ENCODE measurements at regions not wholly inside any gene's neighbourhood (a gene's known extent, or its start where the extent isn't known, plus 50 kb on each side); places are given as distances from the start of the nearest gene placed in this dataset.
A peak's percentile ranks its signal among the peaks of the same experiment; 100 is the strongest.

GRCh38 chr20:6920991-6921613 lies 153.6 kb downstream of the BMP2 start:
- CTCF ChIA-PET = interaction anchor here (1.1 kb wide), 1 partner anchor 14 kb away, joined by 4 read pairs; no protein-coding TSS in a partner anchor
- DNase-seq = no peak
- H3K4me1 Mint-ChIP-seq = no peaks in the 10 kb centered on the region
- peaks cover 3% of the 10 kb centered on the region for H3K9me3 Mint-ChIP-seq (ENCODE audit: low read depth)
- no peak overlapping the region for H3K27ac Mint-ChIP-seq
- intact Hi-C loops (cut with DNase I, micrococcal nuclease) = no loop called here
- H3K36me3 Mint-ChIP-seq (ENCODE audit: low read depth) = no peaks in the 10 kb centered on the region
- H3K27me3 Mint-ChIP-seq = no peaks in the 10 kb centered on the region
- no peak overlapping the region for H3K4me3 Mint-ChIP-seq
- no peak for ATAC-seq
- POLR2A ChIA-PET = no interaction called here

GRCh38 chr20:6921717-6922386 lies 154.4 kb downstream of the BMP2 start:
- Mint-ChIP-seq H3K4me1 (no peaks in the 10 kb centered on the region), H3K9me3 (ENCODE audit: low read depth) (peaks cover 5% of the 10 kb centered on the region), H3K27me3 (no peaks in the 10 kb centered on the region), H3K36me3 (ENCODE audit: low read depth) (no peaks in the 10 kb centered on the region), H3K27ac (no peak overlapping the region), H3K4me3 (no peak overlapping the region)
- DNase-seq (no peak), ATAC-seq (no peak)
- CTCF ChIA-PET = no interaction called here
- POLR2A ChIA-PET = no interaction called here
- intact Hi-C loops (cut with DNase I, micrococcal nuclease) = no loop called here

- Mint-ChIP-seq H3K36me3 (ENCODE audit: low read depth) (no peaks in the 10 kb centered on the region), H3K27me3 (no peaks in the 10 kb centered on the region), H3K4me1 (no peaks in the 10 kb centered on the region), H3K4me3 (no peak overlapping the region), H3K9me3 (ENCODE audit: low read depth) (peaks cover 5% of the 10 kb centered on the region), H3K27ac (no peak overlapping the region)
- ATAC-seq (no peak), DNase-seq (no peak)
- ChIA-PET POLR2A (no interaction called here), CTCF (no interaction called here)
- intact Hi-C loops (cut with DNase I, micrococcal nuclease) = no loop called here
These were observed 157.2 kb downstream of the BMP2 start for GRCh38 chr20:6924681-6925080.

DNA sequence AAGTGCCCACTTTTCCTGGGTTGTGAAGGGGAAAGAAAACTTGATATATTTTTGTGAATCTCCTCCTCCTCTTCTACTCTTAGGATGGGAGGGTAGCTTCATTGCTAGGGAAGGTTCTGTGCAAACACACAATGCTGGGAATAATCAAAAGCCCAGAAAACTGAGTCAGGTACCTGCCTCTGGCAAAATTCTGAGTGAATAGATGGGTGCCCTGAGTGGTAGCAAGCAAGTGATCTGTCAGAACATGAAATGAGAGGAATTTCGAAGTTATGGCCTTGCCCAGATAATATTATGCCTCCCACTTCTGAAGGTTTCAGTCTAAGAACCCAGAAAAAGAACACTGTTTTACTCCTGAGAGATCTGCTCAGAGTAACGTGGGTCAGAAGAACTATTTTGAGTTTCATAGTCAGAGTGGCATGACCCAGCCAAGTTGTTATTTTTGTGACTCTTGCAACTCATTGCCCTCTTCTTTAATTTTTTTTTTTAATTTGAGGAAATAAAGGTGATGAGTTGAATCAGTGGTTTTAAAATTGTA lies 158.3 kb downstream of the BMP2 start:
- no peak for ATAC-seq
- Mint-ChIP-seq H3K27me3 (no peaks in the 10 kb centered on the region), H3K27ac (no peak overlapping the region), H3K9me3 (ENCODE audit: low read depth) (peaks cover 5% of the 10 kb centered on the region), H3K36me3 (ENCODE audit: low read depth) (no peaks in the 10 kb centered on the region), H3K4me1 (no peaks in the 10 kb centered on the region), H3K4me3 (no peak overlapping the region)
- intact Hi-C loops (cut with DNase I, micrococcal nuclease) = no loop called here
- POLR2A ChIA-PET = no interaction called here
- CTCF ChIA-PET = interaction anchor here (0.6 kb wide), 1 partner anchor 152 kb away, joined by 3 read pairs; no protein-coding TSS in a partner anchor
- no peak for DNase-seq

DNA sequence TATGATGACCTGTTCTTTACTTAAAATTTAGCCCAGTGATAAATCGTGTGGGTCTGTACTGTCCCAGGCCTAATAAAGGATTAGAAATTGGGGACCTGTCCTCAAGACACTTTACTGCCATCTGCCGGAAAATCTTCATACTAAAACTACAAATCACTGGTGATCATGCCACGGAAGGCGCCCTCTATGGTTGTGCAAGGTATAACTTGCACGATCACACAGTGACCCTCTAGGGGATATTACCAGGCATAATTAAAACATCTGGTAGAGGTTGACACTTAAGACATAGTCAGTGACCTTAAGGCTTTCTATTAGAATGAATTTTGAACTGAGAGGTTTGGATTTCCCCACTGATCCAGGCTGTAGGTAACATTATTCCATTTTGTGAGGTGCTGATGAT lies 172.6 kb downstream of the BMP2 start:
- DNase-seq (peak; percentile 8), ATAC-seq (no peak)
- ChIA-PET POLR2A (no interaction called here), CTCF (no interaction called here)
- Mint-ChIP-seq H3K36me3 (ENCODE audit: low read depth) (no peaks in the 10 kb centered on the region), H3K4me1 (no peaks in the 10 kb centered on the region), H3K27ac (no peak overlapping the region), H3K9me3 (ENCODE audit: low read depth) (peaks cover 6% of the 10 kb centered on the region), H3K27me3 (no peaks in the 10 kb centered on the region), H3K4me3 (no peak overlapping the region)
- intact Hi-C loops (cut with DNase I, micrococcal nuclease) = no loop called here

DNA sequence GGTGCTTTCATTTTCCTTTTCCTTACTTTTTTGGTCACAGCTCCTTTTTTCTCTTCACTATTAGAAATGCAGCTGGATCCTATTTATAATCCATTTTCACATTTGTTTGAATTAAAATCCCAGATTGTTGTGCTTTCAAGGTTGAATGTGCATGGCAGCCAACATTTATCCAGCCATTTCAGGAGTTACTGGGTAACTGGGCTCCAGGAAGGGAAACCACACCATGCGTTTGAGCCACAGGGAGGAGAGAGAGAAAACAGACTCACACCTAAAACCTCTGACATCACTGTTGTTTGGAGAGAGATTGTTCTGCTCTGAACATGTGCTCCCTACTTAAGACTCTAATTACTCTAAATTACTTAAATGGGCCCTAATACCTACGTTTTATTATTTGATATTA lies 173.4 kb downstream of the BMP2 start:
- H3K36me3 Mint-ChIP-seq (ENCODE audit: low read depth) = no peaks in the 10 kb centered on the region
- intact Hi-C loops (cut with DNase I, micrococcal nuclease) = no loop called here
- peaks cover 6% of the 10 kb centered on the region for H3K9me3 Mint-ChIP-seq (ENCODE audit: low read depth)
- no peak overlapping the region for H3K27ac Mint-ChIP-seq
- CTCF ChIA-PET = no interaction called here
- no peaks in the 10 kb centered on the region for H3K27me3 Mint-ChIP-seq
- H3K4me3 Mint-ChIP-seq = no peak overlapping the region
- H3K4me1 Mint-ChIP-seq = no peaks in the 10 kb centered on the region
- POLR2A ChIA-PET = no interaction called here
- no peak for ATAC-seq
- DNase-seq = no peak

DNA sequence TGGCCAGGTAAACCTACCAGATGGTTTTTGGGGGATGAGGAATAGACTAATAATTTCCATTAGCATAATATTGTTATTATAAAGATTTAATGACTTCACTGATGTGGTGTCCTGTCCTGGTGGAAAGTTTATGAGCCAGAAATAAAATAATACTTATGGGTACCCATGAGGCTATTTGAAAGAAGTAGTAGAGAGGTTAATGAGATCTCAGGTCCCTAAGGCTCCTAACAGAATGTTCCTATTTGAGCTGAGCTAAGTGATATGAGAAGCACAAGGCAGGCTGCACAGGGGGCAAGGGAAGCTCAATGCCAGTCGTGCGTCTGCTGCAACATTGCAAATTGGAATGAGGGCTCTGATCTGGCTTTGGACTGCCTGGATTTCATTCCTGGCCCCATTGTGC lies 174.1 kb downstream of the BMP2 start:
- Mint-ChIP-seq H3K4me1 (no peaks in the 10 kb centered on the region), H3K9me3 (ENCODE audit: low read depth) (peaks cover 6% of the 10 kb centered on the region), H3K36me3 (ENCODE audit: low read depth) (no peaks in the 10 kb centered on the region), H3K4me3 (no peak overlapping the region), H3K27me3 (no peaks in the 10 kb centered on the region), H3K27ac (no peak overlapping the region)
- intact Hi-C loops (cut with DNase I, micrococcal nuclease) = no loop called here
- ChIA-PET POLR2A (no interaction called here), CTCF (no interaction called here)
- DNase-seq (no peak), ATAC-seq (no peak)

- Mint-ChIP-seq H3K4me1 (no peaks in the 10 kb centered on the region), H3K9me3 (ENCODE audit: low read depth) (peaks cover 6% of the 10 kb centered on the region), H3K27me3 (no peaks in the 10 kb centered on the region), H3K36me3 (ENCODE audit: low read depth) (no peaks in the 10 kb centered on the region), H3K4me3 (no peak overlapping the region), H3K27ac (no peak overlapping the region)
- DNase-seq = no peak
- ChIA-PET CTCF (no interaction called here), POLR2A (no interaction called here)
- no peak for ATAC-seq
- intact Hi-C loops (cut with DNase I, micrococcal nuclease) = no loop called here
These were observed 174.8 kb downstream of the BMP2 start for GRCh38 chr20:6942266-6942665.

DNA sequence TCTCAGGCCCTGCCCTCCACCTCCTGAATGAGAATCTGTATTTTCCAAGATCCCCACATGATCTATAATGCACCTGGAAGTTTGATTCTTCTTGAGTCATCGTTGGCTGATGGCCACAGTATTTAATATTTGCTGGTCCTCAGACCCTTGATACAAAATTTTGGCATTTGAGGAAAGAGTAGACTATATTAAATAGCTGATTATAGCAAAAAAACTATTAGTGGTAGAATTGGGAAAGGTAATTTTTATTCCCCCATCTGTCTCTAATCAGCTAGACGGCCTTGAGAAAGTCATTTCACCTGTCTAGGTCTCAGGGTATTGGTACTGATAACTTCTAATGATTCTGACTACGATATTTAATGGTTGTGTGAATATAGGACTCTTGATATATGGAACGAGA lies 176.8 kb downstream of the BMP2 start:
- Mint-ChIP-seq H3K27ac (no peak overlapping the region), H3K4me1 (no peaks in the 10 kb centered on the region), H3K4me3 (no peak overlapping the region), H3K27me3 (no peaks in the 10 kb centered on the region), H3K36me3 (ENCODE audit: low read depth) (no peaks in the 10 kb centered on the region), H3K9me3 (ENCODE audit: low read depth) (peaks cover 2% of the 10 kb centered on the region)
- intact Hi-C loops (cut with DNase I, micrococcal nuclease) = no loop called here
- CTCF ChIA-PET = no interaction called here
- no peak for ATAC-seq
- POLR2A ChIA-PET = interaction anchor here (0.6 kb wide), 1 partner anchor 502 kb away, joined by 3 read pairs; no protein-coding TSS in a partner anchor
- DNase-seq = no peak

- Mint-ChIP-seq H3K4me3 (no peak overlapping the region), H3K27ac (no peak overlapping the region), H3K4me1 (no peaks in the 10 kb centered on the region), H3K27me3 (no peaks in the 10 kb centered on the region), H3K9me3 (ENCODE audit: low read depth) (peaks cover 4% of the 10 kb centered on the region), H3K36me3 (ENCODE audit: low read depth) (no peaks in the 10 kb centered on the region)
- ChIA-PET POLR2A (no interaction called here), CTCF (no interaction called here)
- DNase-seq (no peak), ATAC-seq (no peak)
- intact Hi-C loops (cut with DNase I, micrococcal nuclease) = no loop called here
These were observed 186.1 kb downstream of the BMP2 start for GRCh38 chr20:6953611-6954010.

GRCh38 chr20:6954219-6954618 lies 186.7 kb downstream of the BMP2 start:
- H3K4me3 Mint-ChIP-seq = no peak overlapping the region
- ATAC-seq (no peak), DNase-seq (no peak)
- no peaks in the 10 kb centered on the region for H3K36me3 Mint-ChIP-seq (ENCODE audit: low read depth)
- H3K4me1 Mint-ChIP-seq = no peaks in the 10 kb centered on the region
- intact Hi-C loops (cut with DNase I, micrococcal nuclease) = no loop called here
- CTCF ChIA-PET = no interaction called here
- POLR2A ChIA-PET = no interaction called here
- no peaks in the 10 kb centered on the region for H3K27me3 Mint-ChIP-seq
- H3K27ac Mint-ChIP-seq = no peak overlapping the region
- peaks cover 4% of the 10 kb centered on the region for H3K9me3 Mint-ChIP-seq (ENCODE audit: low read depth)

GRCh38 chr20:6956056-6956455 lies 188.6 kb downstream of the BMP2 start:
- Mint-ChIP-seq H3K9me3 (ENCODE audit: low read depth) (no peaks in the 10 kb centered on the region), H3K36me3 (ENCODE audit: low read depth) (no peaks in the 10 kb centered on the region), H3K4me3 (no peak overlapping the region), H3K27ac (no peak overlapping the region), H3K4me1 (no peaks in the 10 kb centered on the region), H3K27me3 (no peaks in the 10 kb centered on the region)
- DNase-seq (no peak), ATAC-seq (no peak)
- ChIA-PET POLR2A (interaction anchor here (0.7 kb wide), 1 partner anchor 126 kb away, joined by 3 read pairs; no protein-coding TSS in a partner anchor), CTCF (interaction anchor here (0.6 kb wide), 1 partner anchor 171 kb away, joined by 3 read pairs; no protein-coding TSS in a partner anchor)
- intact Hi-C loops (cut with DNase I, micrococcal nuclease) = no loop called here
